ENCODE measurements at regions not wholly inside any gene's neighbourhood (a gene's known extent, or its start where the extent isn't known, plus 50 kb on each side); places are given as distances from the start of the nearest gene placed in this dataset.

GRCh38 chr7:144975882-144976281 lies 140.0 kb upstream of the TPK1 start:
- TF ChIP-seq, protein P1, sequence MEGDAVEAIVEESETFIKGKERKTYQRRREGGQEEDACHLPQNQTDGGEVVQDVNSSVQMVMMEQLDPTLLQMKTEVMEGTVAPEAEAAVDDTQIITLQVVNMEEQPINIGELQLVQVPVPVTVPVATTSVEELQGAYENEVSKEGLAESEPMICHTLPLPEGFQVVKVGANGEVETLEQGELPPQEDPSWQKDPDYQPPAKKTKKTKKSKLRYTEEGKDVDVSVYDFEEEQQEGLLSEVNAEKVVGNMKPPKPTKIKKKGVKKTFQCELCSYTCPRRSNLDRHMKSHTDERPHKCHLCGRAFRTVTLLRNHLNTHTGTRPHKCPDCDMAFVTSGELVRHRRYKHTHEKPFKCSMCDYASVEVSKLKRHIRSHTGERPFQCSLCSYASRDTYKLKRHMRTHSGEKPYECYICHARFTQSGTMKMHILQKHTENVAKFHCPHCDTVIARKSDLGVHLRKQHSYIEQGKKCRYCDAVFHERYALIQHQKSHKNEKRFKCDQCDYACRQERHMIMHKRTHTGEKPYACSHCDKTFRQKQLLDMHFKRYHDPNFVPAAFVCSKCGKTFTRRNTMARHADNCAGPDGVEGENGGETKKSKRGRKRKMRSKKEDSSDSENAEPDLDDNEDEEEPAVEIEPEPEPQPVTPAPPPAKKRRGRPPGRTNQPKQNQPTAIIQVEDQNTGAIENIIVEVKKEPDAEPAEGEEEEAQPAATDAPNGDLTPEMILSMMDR (IDR thresholded peaks at IDR 0.05; ENCODE audit: extremely low read depth, insufficient read depth, missing control alignments) = no peak

GRCh38 chr7:144969787-144970186 lies 133.9 kb upstream of the TPK1 start:
- TF ChIP-seq, protein P1 (IDR thresholded peaks at IDR 0.05; ENCODE audit: extremely low read depth, insufficient read depth, missing control alignments) = no peak
- in situ Hi-C loops (cut with MboI; ENCODE audit: low pct_unique_long_range_greater_than_20kb, low sequenced_read_pairs, unreplicated experiment) = no loop called here
- DNase-seq (ENCODE audit: low spot score) = no peak

More at GRCh38 chr7:144975882-144976281, 140.0 kb upstream of the TPK1 start:
- in situ Hi-C loops (cut with MboI; ENCODE audit: low pct_unique_long_range_greater_than_20kb, low sequenced_read_pairs, unreplicated experiment) = no loop called here
- DNase-seq (ENCODE audit: low spot score) = no peak

DNA sequence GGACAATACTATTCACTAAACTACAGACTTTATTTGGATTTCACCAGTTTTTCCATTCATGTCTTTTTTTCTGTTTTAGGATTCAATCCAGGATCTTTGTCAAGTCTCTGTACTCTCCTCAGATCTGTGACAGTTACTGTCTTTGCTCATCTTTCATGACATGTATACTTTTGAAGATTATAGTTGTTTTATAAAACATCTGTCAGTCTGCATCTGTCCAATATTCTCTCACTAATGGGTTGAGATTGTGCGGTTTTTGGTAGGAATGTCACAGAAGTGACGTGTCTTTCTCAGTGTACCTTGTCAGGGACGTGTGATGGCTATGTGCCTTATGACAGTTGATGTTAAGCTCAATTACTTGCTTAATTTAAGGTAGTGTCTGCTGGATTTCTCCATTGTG lies 124.9 kb upstream of the TPK1 start:
- TF ChIP-seq, protein P1 (IDR thresholded peaks at IDR 0.05; ENCODE audit: extremely low read depth, insufficient read depth, missing control alignments) = no peak
- in situ Hi-C loops (cut with MboI; ENCODE audit: low pct_unique_long_range_greater_than_20kb, low sequenced_read_pairs, unreplicated experiment) = no loop called here
- DNase-seq (ENCODE audit: low spot score) = no peak

- TF ChIP-seq, protein P1 (IDR thresholded peaks at IDR 0.05; ENCODE audit: extremely low read depth, insufficient read depth, missing control alignments) = no peak
- no peak for DNase-seq (ENCODE audit: low spot score)
- in situ Hi-C loops (cut with MboI; ENCODE audit: low pct_unique_long_range_greater_than_20kb, low sequenced_read_pairs, unreplicated experiment) = no loop called here
Measured at GRCh38 chr7:144957998-144958397, 122.1 kb upstream of the TPK1 start.

- TF ChIP-seq, protein P1 (IDR thresholded peaks at IDR 0.05; ENCODE audit: extremely low read depth, insufficient read depth, missing control alignments) = no peak
- DNase-seq (ENCODE audit: low spot score) = no peak
- in situ Hi-C loops (cut with MboI; ENCODE audit: low pct_unique_long_range_greater_than_20kb, low sequenced_read_pairs, unreplicated experiment) = no loop called here
Measured at GRCh38 chr7:144955422-144955821, 119.6 kb upstream of the TPK1 start.

DNA sequence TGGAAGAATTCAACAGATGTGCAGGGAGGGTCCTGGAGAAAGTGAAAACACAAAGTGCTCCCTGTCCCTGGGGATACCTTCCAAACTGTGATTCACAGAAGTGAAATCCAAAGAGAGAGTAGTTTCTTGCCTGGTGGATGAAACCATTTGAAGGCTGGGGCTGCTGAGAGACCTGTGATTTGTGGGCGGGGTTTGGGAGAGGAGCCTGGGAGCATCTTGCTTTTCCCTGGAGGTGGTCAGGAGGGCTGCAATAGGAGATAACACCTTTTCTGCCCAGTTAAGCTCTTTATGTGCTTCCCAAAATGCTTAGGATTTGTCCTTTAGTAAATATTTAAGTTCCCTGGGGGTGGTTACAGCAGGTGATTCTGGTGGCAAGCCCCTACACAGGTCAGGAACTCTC lies 105.3 kb upstream of the TPK1 start:
- in situ Hi-C loops (cut with MboI; ENCODE audit: low pct_unique_long_range_greater_than_20kb, low sequenced_read_pairs, unreplicated experiment) = no loop called here

More for the DNA sequence above, 105.3 kb upstream of the TPK1 start:
- TF ChIP-seq, protein P1 (IDR thresholded peaks at IDR 0.05; ENCODE audit: extremely low read depth, insufficient read depth, missing control alignments) = no peak
- DNase-seq (ENCODE audit: low spot score) = no peak

Data from GM13977 (cell line).